Activated CD4-positive, CD25-positive, alpha-beta regulatory T cell treated with anti-CD3 and anti-CD28 coated beads, Interleukin-2, amount 50 U/mL, for 72 hours (primary cell): ENCODE measurements at regions not wholly inside any gene's neighbourhood (a gene's known extent, or its start where the extent isn't known, plus 50 kb on each side); places are given as distances from the start of the nearest gene placed in this dataset.
"Not testable (repeated sequence)": the region's sequence is repeated elsewhere in the genome, so short reads cannot be mapped to it uniquely, and the experiment has no call there.

Experiments used
- DNase-seq: peaks from one replicate; pipeline ENCODE4 v3.0.0; 2021

DNA sequence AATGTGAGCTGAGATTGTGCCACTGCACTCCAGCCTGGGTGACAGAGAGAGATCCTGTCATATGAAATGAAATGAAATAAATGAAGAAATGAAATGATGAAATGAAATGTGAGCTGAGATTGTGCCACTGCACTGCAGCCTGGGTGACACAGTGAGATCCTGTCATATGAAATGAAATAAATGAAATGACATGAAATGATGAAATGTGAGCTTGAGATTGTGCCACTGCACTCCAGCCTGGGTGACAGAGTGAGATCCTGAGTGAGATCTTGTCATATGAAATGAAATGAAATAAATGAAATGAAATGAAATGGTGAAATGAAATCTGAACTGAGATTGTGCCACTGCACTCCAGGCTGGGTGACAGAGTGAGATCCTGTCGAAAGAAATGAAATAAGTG, 58.2 kb upstream of the FAN1 start:
- DNase-seq: not testable (repeated sequence)
